GM12878 (cell line): ENCODE measurements at regions not wholly inside any gene's neighbourhood (a gene's known extent, or its start where the extent isn't known, plus 50 kb on each side); places are given as distances from the start of the nearest gene placed in this dataset.

Experiments used
- ATAC-seq: fragments of 200-7000 bp; cut with Tn5 transposase; 3 replicates; pipeline ENCODE4 v1.9.1; 2020; ENCODE audit warnings: mild to moderate bottlenecking, moderate library complexity
- BruUV-seq: library from RNA; stranded (reverse); fragments of 400-500 nt; replicated peaks from 2 replicates; lab custom pipeline; 2021; lab: Mats Ljungman, UMichigan
- CTCF ChIA-PET: fragments of 300-600 bp; sonication (Branson Sonifier 250); formaldehyde crosslinking; extraction: SDS; loops from one replicate; lab custom pipeline; 2021; ENCODE audit warnings: inconsistent platforms; lab: Yijun Ruan, JAX
- POLR2A ChIA-PET: fragments of 350-600 bp; formaldehyde crosslinking; extraction: SDS; loops from one replicate; lab custom pipeline; 2021; ENCODE audit warnings: inconsistent platforms; lab: Charles Lee
- RAD21 ChIA-PET: fragments of 300-600 bp; sonication (Branson Sonifier 250); formaldehyde crosslinking; loops from one replicate; lab custom pipeline; 2023; ENCODE audit warnings: antibody characterized with exemption; ENCODE audit not compliant: unreplicated experiment; lab: Charles Lee
- SMC1A ChIA-PET: fragments of 300-600 bp; sonication (Branson Sonifier 250); formaldehyde crosslinking; loops from one replicate; lab custom pipeline; 2023; ENCODE audit not compliant: unreplicated experiment, uncharacterized antibody; lab: Charles Lee
- DNase-seq: peaks from one replicate; pipeline ENCODE4 v3.0.0-alpha.2; 2011; ENCODE audit warnings: low read depth, low spot score
- FAIRE-seq: peaks from 3 replicates; lab custom pipeline; 2011; peaks lifted over from hg19 to GRCh38; lab: Jason Lieb, UNC
- H2AFZ ChIP-seq: 2 replicates; pipeline ENCODE4 v1.6.0; 2011; ENCODE audit warnings: low read depth, low read length, control low read depth; ENCODE audit not compliant: control insufficient read depth
- H3K27ac ChIP-seq: 2 replicates; pipeline ENCODE4 v1.5.1; 2011; ENCODE audit warnings: control low read depth; ENCODE audit not compliant: control insufficient read depth, insufficient read depth
- H3K27me3 ChIP-seq, 2 experiments: replicated peaks in 1 of 2; 2 replicates each; pipeline versions ENCODE4 v1.6.0 to v1.6.1; 2011; ENCODE audit warnings: low read length in 1 of 2; ENCODE audit not compliant: control insufficient read depth in 2 of 2, insufficient read depth in 2 of 2
- H3K36me3 ChIP-seq, 2 experiments: 2 replicates each; pipeline ENCODE4 v1.5.1; 2011; ENCODE audit warnings: low read length in 1 of 2; ENCODE audit not compliant: control insufficient read depth in 2 of 2, insufficient read depth in 2 of 2
- H3K4me1 ChIP-seq: 2 replicates; pipeline ENCODE4 v1.6.1; 2011; ENCODE audit warnings: mild to moderate bottlenecking, low read length, moderate library complexity, mixed read lengths; ENCODE audit not compliant: control insufficient read depth, insufficient read depth
- H3K4me2 ChIP-seq: 2 replicates; pipeline ENCODE4 v1.6.0; 2011; ENCODE audit warnings: control low read depth; ENCODE audit not compliant: control insufficient read depth, insufficient read depth
- H3K4me3 ChIP-seq: fragments of 200-600 bp; sonication (generic); 2 replicates; pipeline ENCODE4 v1.5.1; 2016
- H3K79me2 ChIP-seq: 2 replicates; pipeline ENCODE4 v1.6.0; 2011; ENCODE audit warnings: low read length; ENCODE audit not compliant: control insufficient read depth, insufficient read depth
- H3K9ac ChIP-seq: 2 replicates; pipeline ENCODE4 v1.8.0; 2011; ENCODE audit warnings: low read length, control low read depth, mixed read lengths; ENCODE audit not compliant: control insufficient read depth, insufficient read depth
- H3K9me3 ChIP-seq: replicated peaks from 3 replicates; pipeline ENCODE4 v1.5.1; 2011; ENCODE audit warnings: mild to moderate bottlenecking, low read length; ENCODE audit not compliant: control insufficient read depth, insufficient read depth
- H4K20me1 ChIP-seq: 2 replicates; pipeline ENCODE4 v1.6.0; 2011; ENCODE audit not compliant: control insufficient read depth, insufficient read depth
- CEBPB ChIP-seq, 2 experiments: fragments of 150-350 bp in 1 of 2; IDR thresholded peaks; 2 replicates each; pipeline ENCODE4 v1.6.1; 2012 to 2014; ENCODE audit warnings: low read depth in 2 of 2, low read length in 2 of 2, borderline replicate concordance in 1 of 2, inconsistent platforms in 1 of 2
- HSF1 ChIP-seq: fragments of 150-350 bp; IDR thresholded peaks from 2 replicates; pipeline ENCODE4 v1.6.1; 2014; ENCODE audit warnings: mild to moderate bottlenecking, low read depth, low read length
- IRF3 ChIP-seq: fragments of 450-650 bp; IDR thresholded peaks from 2 replicates; pipeline ENCODE4 v1.6.1; 2014; ENCODE audit warnings: mild to moderate bottlenecking
- MLLT1 ChIP-seq: fragments of 450-650 bp; IDR thresholded peaks from 2 replicates; pipeline ENCODE4 v1.6.1; 2016; ENCODE audit warnings: mild to moderate bottlenecking
- RBBP5 ChIP-seq: fragments of 200-600 bp; sonication (generic); conservative IDR thresholded peaks from 2 replicates; pipeline ENCODE4 v1.6.1; 2016
- RCOR1 ChIP-seq: conservative IDR thresholded peaks from 2 replicates; pipeline ENCODE4 v1.6.1; 2012; ENCODE audit warnings: low read depth, low read length, improper control_type of control experiment
- RELA ChIP-seq: fragments of 450-650 bp; IDR thresholded peaks from 2 replicates; pipeline ENCODE4 v1.8.0; 2014; ENCODE audit warnings: borderline replicate concordance; ENCODE audit not compliant: partially characterized antibody
- STAT1 ChIP-seq: fragments of 450-650 bp; conservative IDR thresholded peaks from 2 replicates; pipeline ENCODE4 v1.6.1; 2014; ENCODE audit warnings: antibody characterized with exemption, mild to moderate bottlenecking
- SUPT20H ChIP-seq: IDR thresholded peaks from 2 replicates; pipeline ENCODE4 v1.6.1; 2011; ENCODE audit warnings: low read depth, mild to moderate bottlenecking, low read length, moderate library complexity, borderline replicate concordance; ENCODE audit not compliant: control insufficient read depth
- TCF12 ChIP-seq: IDR thresholded peaks from 2 replicates; pipeline ENCODE4 v1.6.1; 2011; ENCODE audit warnings: low read depth, mild to moderate bottlenecking, low read length
- TCF7 ChIP-seq: IDR thresholded peaks from 2 replicates; pipeline ENCODE4 v1.6.1; 2014; ENCODE audit warnings: antibody characterized with exemption, borderline replicate concordance
- WRNIP1 ChIP-seq: IDR thresholded peaks from 2 replicates; pipeline ENCODE4 v1.6.1; 2011; ENCODE audit warnings: low read depth, low read length, improper control_type of control experiment, borderline replicate concordance
- ZNF207 ChIP-seq: fragments of 450-650 bp; IDR thresholded peaks from 2 replicates; pipeline ENCODE4 v1.6.1; 2014; ENCODE audit warnings: antibody characterized with exemption, mild to moderate bottlenecking, borderline replicate concordance
- ZZZ3 ChIP-seq: IDR thresholded peaks from 2 replicates; pipeline ENCODE4 v1.6.1; 2011; ENCODE audit warnings: low read depth; ENCODE audit not compliant: control insufficient read depth, insufficient read length
- WGBS: methylation state at CpG from one replicate; pipeline ENCODE4 v1.1.6; 2016; ENCODE audit warnings: low lambda C conversion rate; ENCODE audit not compliant: insufficient replicate concordance, insufficient coverage; ENCODE audit errors: missing lambda C conversion rate; 5-methylcytosine and 5-hydroxymethylcytosine counted together
- in situ Hi-C: fragments of 300-500 bp; cut with MboI; formaldehyde crosslinking; loops from 9 replicates; pipeline ENCODE4 v1.14.3; 2018; ENCODE audit warnings: mixed read lengths
- intact Hi-C: fragments of 100-400 bp; cut with micrococcal nuclease; formaldehyde crosslinking; loops from one replicate; pipeline ENCODE4 v1.14.2; 2022; ENCODE audit not compliant: unreplicated experiment

- SMC1A ChIA-PET = interaction anchor here (0.9 to 1.0 kb wide), 2 partner anchors 11 to 46 kb away, joined by 3 to 4 read pairs; no protein-coding TSS in a partner anchor
- H3K27me3 ChIP-seq = no peaks in the 10 kb centered on the region
Measured at GRCh38 chr6:40181367-40181766, 247.1 kb upstream of the MOCS1 start.

GRCh38 chr6:40180271-40180670 lies 246.0 kb upstream of the MOCS1 start:
- ChIA-PET CTCF (interaction anchor here (0.5 kb wide), 1 partner anchor 95 kb away, joined by 3 read pairs; no protein-coding TSS in a partner anchor), POLR2A (interaction anchor here (1.0 kb wide), 1 partner anchor 10 kb away, joined by 3 read pairs; no protein-coding TSS in a partner anchor), SMC1A (interaction anchor here (1.3 kb wide), 1 partner anchor 19 kb away, joined by 4 read pairs; no protein-coding TSS in a partner anchor), RAD21 (no interaction called here)
- Histone ChIP-seq H3K27me3 (no peaks in the 10 kb centered on the region), H3K4me1 (no peaks in the 10 kb centered on the region), H3K4me3 (no peak overlapping the region), H3K36me3 (no peaks in the 10 kb centered on the region), H4K20me1 (no peaks in the 10 kb centered on the region), H3K9me3 (peaks cover 5% of the 10 kb centered on the region), H3K27ac (no peak overlapping the region), H2AFZ (no peak overlapping the region), H3K9ac (no peak overlapping the region), H3K4me2 (no peak overlapping the region), H3K79me2 (no peaks in the 10 kb centered on the region)
- DNase-seq (no peak), FAIRE-seq (no peak), ATAC-seq (no peak)
- intact Hi-C loops (no loop called here), in situ Hi-C loops (no loop called here)
- TF ChIP-seq ZZZ3 (no peak), WRNIP1 (no peak), MLLT1 (no peak), TCF12 (no peak), RELA (no peak), HSF1 (no peak), STAT1 (no peak), CEBPB (IDR thresholded peaks at IDR 0.05; ENCODE audit: borderline replicate concordance in 1 of 2, low read depth in 2 of 2, low read length in 2 of 2) (no peak), TCF7 (no peak), RBBP5 (no peak), IRF3 (no peak), RCOR1 (no peak), SUPT20H (no peak)
- BruUV-seq = no TSS peak
- WGBS = 34% methylated on average over 3 of the region's 3 CpGs

More at GRCh38 chr6:40181367-40181766, 247.1 kb upstream of the MOCS1 start:
- no peak overlapping the region for H3K4me3 ChIP-seq
- ChIA-PET RAD21 (no interaction called here), POLR2A (no interaction called here), CTCF (interaction anchor here (0.9 kb wide), 1 partner anchor 10 kb away, joined by 3 read pairs; no protein-coding TSS in a partner anchor)
- no peak for ATAC-seq
- intact Hi-C loops (no loop called here), in situ Hi-C loops (no loop called here)
- H3K9ac ChIP-seq = no peak overlapping the region
- no peak for DNase-seq
- no peak overlapping the region for H2AFZ ChIP-seq
- no peaks in the 10 kb centered on the region for H3K4me1 ChIP-seq
- no peaks in the 10 kb centered on the region for H3K79me2 ChIP-seq
- no peaks in the 10 kb centered on the region for H4K20me1 ChIP-seq
- TF ChIP-seq ZNF207 = no peak
- H3K36me3 ChIP-seq = no peaks in the 10 kb centered on the region
- H3K4me2 ChIP-seq = no peak overlapping the region
- no peak for FAIRE-seq
- no peak overlapping the region for H3K27ac ChIP-seq
- WGBS = 100% methylated on average over 1 of the region's 1 CpG
- H3K9me3 ChIP-seq = peaks cover 5% of the 10 kb centered on the region
- BruUV-seq = no TSS peak
